ENCODE measurements at regions not wholly inside any gene's neighbourhood (a gene's known extent, or its start where the extent isn't known, plus 50 kb on each side); places are given as distances from the start of the nearest gene placed in this dataset.
A peak's percentile ranks its signal among the peaks of the same experiment; 100 is the strongest.

GRCh38 chr1:167145965-167146364 is 52.1 kb downstream of the STYXL2 start:
- no peak for ATAC-seq
- H3K27ac Mint-ChIP-seq = no peak overlapping the region
- H3K36me3 Mint-ChIP-seq = peaks cover 7% of the 10 kb centered on the region in 2 donors
- H3K9me3 Mint-ChIP-seq = peaks cover 5 to 15% of the 10 kb centered on the region in 2 donors
- no peak for DNase-seq (ENCODE audit: low spot score in 2 of 2)

- DNase-seq (ENCODE audit: low spot score in 2 of 2) (no peak), ATAC-seq (no peak)
- peaks cover 5 to 15% of the 10 kb centered on the region in 2 donors for H3K9me3 Mint-ChIP-seq
- peaks cover 7% of the 10 kb centered on the region in 2 donors for H3K36me3 Mint-ChIP-seq
- no peak overlapping the region for H3K27ac Mint-ChIP-seq
Measured at GRCh38 chr1:167146903-167147539, 53.1 kb downstream of the STYXL2 start.

- H3K27ac Mint-ChIP-seq = no peak overlapping the region
Measured at GRCh38 chr1:167148421-167148820, 54.5 kb downstream of the STYXL2 start.

GRCh38 chr1:167149793-167150491 is 56.1 kb downstream of the STYXL2 start:
- Mint-ChIP-seq H3K27ac (no peak overlapping the region), H3K9me3 (peaks cover 5 to 10% of the 10 kb centered on the region in 2 donors), H3K36me3 (peaks cover 7% of the 10 kb centered on the region in 2 donors)
- no peak for ATAC-seq
- no peak for DNase-seq (ENCODE audit: low spot score in 2 of 2)

More at GRCh38 chr1:167148421-167148820, 54.5 kb downstream of the STYXL2 start:
- peaks cover 7% of the 10 kb centered on the region in 2 donors for H3K36me3 Mint-ChIP-seq
- DNase-seq (ENCODE audit: low spot score in 2 of 2) (no peak), ATAC-seq (no peak)
- H3K9me3 Mint-ChIP-seq = peaks cover 5 to 15% of the 10 kb centered on the region in 2 donors

GRCh38 chr1:167150492-167150833 is 56.6 kb downstream of the STYXL2 start:
- Mint-ChIP-seq H3K36me3 (peaks cover 7% of the 10 kb centered on the region in 2 donors), H3K9me3 (peaks cover 5 to 10% of the 10 kb centered on the region in 2 donors), H3K27ac (no peak overlapping the region)
- no peak for ATAC-seq
- DNase-seq (ENCODE audit: low spot score in 2 of 2) = no peak

GRCh38 chr1:167152192-167152876 is 58.5 kb downstream of the STYXL2 start:
- H3K27ac Mint-ChIP-seq = no peak overlapping the region
- peaks cover 3 to 4% of the 10 kb centered on the region in 2 donors for H3K36me3 Mint-ChIP-seq
- H3K9me3 Mint-ChIP-seq = peaks cover 2 to 7% of the 10 kb centered on the region in 2 donors
- no peak for ATAC-seq
- no peak for DNase-seq (ENCODE audit: low spot score in 2 of 2)

GRCh38 chr1:167156466-167156865 is 62.6 kb downstream of the STYXL2 start:
- Mint-ChIP-seq H3K36me3 (no peaks in the 10 kb centered on the region), H3K9me3 (no peaks in the 10 kb centered on the region), H3K27ac (peak overlapping the region in 1 of 2 donors; percentile 22)
- no peak for ATAC-seq
- no peak for DNase-seq (ENCODE audit: low spot score in 2 of 2)

GRCh38 chr1:167157114-167157513 is 63.2 kb downstream of the STYXL2 start:
- no peaks in the 10 kb centered on the region for H3K9me3 Mint-ChIP-seq
- H3K36me3 Mint-ChIP-seq = no peaks in the 10 kb centered on the region
- H3K27ac Mint-ChIP-seq = no peak overlapping the region
- ATAC-seq (no peak), DNase-seq (ENCODE audit: low spot score in 2 of 2) (no peak)

- DNase-seq (ENCODE audit: low spot score in 2 of 2) = no peak
- Mint-ChIP-seq H3K9me3 (no peaks in the 10 kb centered on the region), H3K27ac (no peak overlapping the region), H3K36me3 (no peaks in the 10 kb centered on the region)
- no peak for ATAC-seq
Measured at GRCh38 chr1:167158111-167158812, 62.4 kb upstream of the POU2F1 start.

GRCh38 chr1:167158813-167159275 is 61.8 kb upstream of the POU2F1 start:
- H3K36me3 Mint-ChIP-seq = no peaks in the 10 kb centered on the region

GRCh38 chr1:167159782-167160181 is 60.9 kb upstream of the POU2F1 start:
- DNase-seq (ENCODE audit: low spot score in 2 of 2) (no peak), ATAC-seq (no peak)
- H3K9me3 Mint-ChIP-seq = no peaks in the 10 kb centered on the region
- no peaks in the 10 kb centered on the region for H3K36me3 Mint-ChIP-seq
- H3K27ac Mint-ChIP-seq = no peak overlapping the region

More at GRCh38 chr1:167158813-167159275, 61.8 kb upstream of the POU2F1 start:
- ATAC-seq = no peak
- DNase-seq (ENCODE audit: low spot score in 2 of 2) = no peak
- no peak overlapping the region for H3K27ac Mint-ChIP-seq
- H3K9me3 Mint-ChIP-seq = no peaks in the 10 kb centered on the region

- ATAC-seq = no peak
Measured at GRCh38 chr1:167161242-167161641, 59.4 kb upstream of the POU2F1 start.

GRCh38 chr1:167161762-167162161 is 58.9 kb upstream of the POU2F1 start:
- H3K36me3 Mint-ChIP-seq = no peaks in the 10 kb centered on the region
- H3K27ac Mint-ChIP-seq = no peak overlapping the region
- DNase-seq (ENCODE audit: low spot score in 2 of 2) (no peak), ATAC-seq (no peak)
- H3K9me3 Mint-ChIP-seq = no peaks in the 10 kb centered on the region

More at GRCh38 chr1:167161242-167161641, 59.4 kb upstream of the POU2F1 start:
- no peaks in the 10 kb centered on the region for H3K36me3 Mint-ChIP-seq
- no peak for DNase-seq (ENCODE audit: low spot score in 2 of 2)
- H3K27ac Mint-ChIP-seq = no peak overlapping the region
- no peaks in the 10 kb centered on the region for H3K9me3 Mint-ChIP-seq

GRCh38 chr1:167165219-167165618 is 55.5 kb upstream of the POU2F1 start:
- no peak overlapping the region for H3K27ac Mint-ChIP-seq
- no peak for ATAC-seq
- DNase-seq (ENCODE audit: low spot score in 2 of 2) = no peak
- no peaks in the 10 kb centered on the region for H3K36me3 Mint-ChIP-seq
- no peaks in the 10 kb centered on the region for H3K9me3 Mint-ChIP-seq

- ATAC-seq = no peak
- Mint-ChIP-seq H3K36me3 (no peaks in the 10 kb centered on the region), H3K27ac (no peak overlapping the region), H3K9me3 (no peaks in the 10 kb centered on the region)
- no peak for DNase-seq (ENCODE audit: low spot score in 2 of 2)
Measured at GRCh38 chr1:167165948-167166689, 54.6 kb upstream of the POU2F1 start.

GRCh38 chr1:167166690-167167075 is 54.0 kb upstream of the POU2F1 start:
- Mint-ChIP-seq H3K27ac (no peak overlapping the region), H3K9me3 (no peaks in the 10 kb centered on the region), H3K36me3 (no peaks in the 10 kb centered on the region)
- no peak for ATAC-seq
- no peak for DNase-seq (ENCODE audit: low spot score in 2 of 2)

All from activated naive CD4-positive, alpha-beta T cell treated with anti-CD3 and anti-CD28 coated beads, Interleukin-2, amount 50 U/mL, for 72 hours (primary cell).